ENCODE measurements at regions not wholly inside any gene's neighbourhood (a gene's known extent, or its start where the extent isn't known, plus 50 kb on each side); places are given as distances from the start of the nearest gene placed in this dataset.
"Not testable (repeated sequence)": the region's sequence is repeated elsewhere in the genome, so short reads cannot be mapped to it uniquely, and the experiment has no call there.

DNA sequence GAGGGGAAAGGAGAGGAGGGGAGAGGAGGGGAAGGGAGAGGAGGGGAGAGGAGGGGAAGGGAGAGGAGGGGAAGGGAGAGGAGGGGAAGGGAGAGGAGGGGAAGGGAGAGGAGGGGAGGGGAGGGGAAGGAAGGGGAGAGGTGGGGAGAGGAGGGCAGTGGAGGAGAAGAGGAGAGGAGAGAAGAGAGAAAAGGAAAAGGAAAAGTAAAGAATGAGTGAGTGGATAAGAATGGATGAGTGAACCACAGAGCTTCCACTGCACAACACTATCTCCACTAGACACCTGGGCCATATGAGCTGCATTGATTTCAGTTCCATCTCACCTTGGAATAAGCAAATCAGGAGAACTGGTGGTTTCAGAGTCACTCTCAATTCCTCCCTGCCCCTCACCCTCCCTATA lies 204.1 kb upstream of the TOX3 start:
- no peaks in the 10 kb centered on the region for H3K4me1 ChIP-seq (replicated peaks)
- H3K36me3 ChIP-seq, result no peaks in the 10 kb centered on the region
- no peaks in the 10 kb centered on the region for H3K9me3 ChIP-seq (replicated peaks)
- H3K27me3 ChIP-seq (replicated peaks), result no peaks in the 10 kb centered on the region
- no peak for DNase-seq (ENCODE audit: low read depth in 1 of 2, low spot score in 2 of 2)
- H3K27ac ChIP-seq, result no peak overlapping the region
- no peak overlapping the region for H3K4me3 ChIP-seq

GRCh38 chr16:52748741-52749140 lies 201.8 kb upstream of the TOX3 start:
- no peak for DNase-seq (ENCODE audit: low read depth in 1 of 2, low spot score in 2 of 2)
- no peak overlapping the region for H3K27ac ChIP-seq
- H3K4me3 ChIP-seq, result no peak overlapping the region
- no peaks in the 10 kb centered on the region for H3K27me3 ChIP-seq (replicated peaks)
- H3K9me3 ChIP-seq (replicated peaks), result no peaks in the 10 kb centered on the region
- H3K36me3 ChIP-seq, result no peaks in the 10 kb centered on the region
- no peaks in the 10 kb centered on the region for H3K4me1 ChIP-seq (replicated peaks)

DNA sequence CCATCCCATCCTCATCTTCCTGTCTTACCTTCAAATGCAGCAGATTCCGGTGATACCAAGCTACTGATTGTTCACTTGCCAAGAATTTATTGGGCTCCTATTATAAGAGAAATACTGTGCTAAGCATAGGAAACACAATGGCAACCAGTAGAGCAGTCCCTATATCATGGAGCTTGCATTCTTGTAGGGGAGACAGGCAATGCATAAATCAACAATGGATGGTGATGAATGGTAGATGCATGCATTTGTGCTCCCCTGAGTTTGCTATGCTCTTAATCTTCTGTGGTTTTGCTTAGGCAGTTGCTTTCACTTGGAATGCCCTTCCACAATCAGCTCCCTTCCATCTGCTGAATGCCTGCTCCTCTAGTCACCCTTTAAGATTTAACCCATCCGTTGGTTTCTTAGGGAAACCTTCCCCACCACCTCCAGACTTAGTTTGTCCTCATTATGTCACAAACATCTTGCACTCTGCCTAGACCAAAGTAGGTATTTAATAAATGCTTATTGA lies 200.2 kb upstream of the TOX3 start:
- H3K4me1 ChIP-seq (replicated peaks), result no peaks in the 10 kb centered on the region
- no peaks in the 10 kb centered on the region for H3K36me3 ChIP-seq
- no peaks in the 10 kb centered on the region for H3K27me3 ChIP-seq (replicated peaks)
- H3K27ac ChIP-seq, result no peak overlapping the region
- no peaks in the 10 kb centered on the region for H3K9me3 ChIP-seq (replicated peaks)
- no peak for DNase-seq (ENCODE audit: low read depth in 1 of 2, low spot score in 2 of 2)
- H3K4me3 ChIP-seq, result no peak overlapping the region

DNA sequence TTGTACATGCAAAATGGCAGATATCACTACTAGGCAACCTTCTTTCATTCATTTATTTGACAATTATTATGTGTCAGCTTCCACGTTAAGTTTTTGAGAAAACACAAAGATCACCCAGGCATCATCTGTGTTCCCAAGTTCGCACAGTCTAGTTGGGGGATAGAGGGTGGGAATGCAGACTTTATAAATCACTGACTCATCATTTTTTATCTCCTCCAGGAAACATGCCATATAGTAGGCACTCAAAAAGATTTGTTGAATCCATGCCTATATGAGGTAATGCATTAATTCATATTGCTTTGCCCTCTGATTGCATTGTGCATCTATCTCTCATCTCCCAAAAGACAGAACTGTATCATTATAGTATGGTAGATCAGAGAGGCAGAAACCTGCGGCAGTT lies 196.8 kb upstream of the TOX3 start:
- H3K4me1 ChIP-seq (replicated peaks), result no peaks in the 10 kb centered on the region
- no peak overlapping the region for H3K4me3 ChIP-seq
- no peaks in the 10 kb centered on the region for H3K9me3 ChIP-seq (replicated peaks)
- no peaks in the 10 kb centered on the region for H3K36me3 ChIP-seq
- no peaks in the 10 kb centered on the region for H3K27me3 ChIP-seq (replicated peaks)
- no peak overlapping the region for H3K27ac ChIP-seq
- no peak for DNase-seq (ENCODE audit: low read depth in 1 of 2, low spot score in 2 of 2)

GRCh38 chr16:52742608-52743170 lies 195.7 kb upstream of the TOX3 start:
- Histone ChIP-seq H3K27ac (no peak overlapping the region), H3K9me3 (replicated peaks) (no peaks in the 10 kb centered on the region), H3K27me3 (replicated peaks) (no peaks in the 10 kb centered on the region), H3K4me3 (no peak overlapping the region), H3K4me1 (replicated peaks) (no peaks in the 10 kb centered on the region), H3K36me3 (no peaks in the 10 kb centered on the region)
- no peak for DNase-seq (ENCODE audit: low read depth in 1 of 2, low spot score in 2 of 2)

GRCh38 chr16:52742052-52742451 lies 195.1 kb upstream of the TOX3 start:
- Histone ChIP-seq H3K27me3 (replicated peaks) (no peaks in the 10 kb centered on the region), H3K4me3 (no peak overlapping the region), H3K27ac (no peak overlapping the region), H3K9me3 (replicated peaks) (no peaks in the 10 kb centered on the region; the same call in 1 of the 2 replicates), H3K36me3 (no peaks in the 10 kb centered on the region), H3K4me1 (replicated peaks) (no peaks in the 10 kb centered on the region)
- DNase-seq (ENCODE audit: low read depth in 1 of 2, low spot score in 2 of 2), result no peak

GRCh38 chr16:52741351-52741750 lies 194.4 kb upstream of the TOX3 start:
- Histone ChIP-seq H3K36me3 (no peaks in the 10 kb centered on the region), H3K9me3 (replicated peaks) (no peaks in the 10 kb centered on the region; the same call in 1 of the 2 replicates), H3K4me3 (no peak overlapping the region), H3K27ac (no peak overlapping the region), H3K4me1 (replicated peaks) (no peaks in the 10 kb centered on the region), H3K27me3 (replicated peaks) (no peaks in the 10 kb centered on the region)
- DNase-seq (ENCODE audit: low read depth in 1 of 2, low spot score in 2 of 2), result no peak

GRCh38 chr16:52740766-52741165 lies 193.8 kb upstream of the TOX3 start:
- no peaks in the 10 kb centered on the region for H3K36me3 ChIP-seq
- H3K4me3 ChIP-seq, result no peak overlapping the region

GRCh38 chr16:52740333-52740732 lies 193.4 kb upstream of the TOX3 start:
- DNase-seq (ENCODE audit: low read depth in 1 of 2, low spot score in 2 of 2), result no peak
- no peaks in the 10 kb centered on the region for H3K4me1 ChIP-seq (replicated peaks)
- H3K36me3 ChIP-seq, result no peaks in the 10 kb centered on the region
- H3K27me3 ChIP-seq (replicated peaks), result no peaks in the 10 kb centered on the region
- no peak overlapping the region for H3K4me3 ChIP-seq
- H3K27ac ChIP-seq, result no peak overlapping the region
- no peaks in the 10 kb centered on the region; the same call in 1 of the 2 replicates for H3K9me3 ChIP-seq (replicated peaks)

More at GRCh38 chr16:52740766-52741165, 193.8 kb upstream of the TOX3 start:
- no peak for DNase-seq (ENCODE audit: low read depth in 1 of 2, low spot score in 2 of 2)
- no peaks in the 10 kb centered on the region for H3K27me3 ChIP-seq (replicated peaks)
- H3K9me3 ChIP-seq (replicated peaks), result no peaks in the 10 kb centered on the region; the same call in 1 of the 2 replicates
- H3K4me1 ChIP-seq (replicated peaks), result no peaks in the 10 kb centered on the region
- H3K27ac ChIP-seq, result no peak overlapping the region

- not testable (repeated sequence) for H3K9me3 ChIP-seq (replicated peaks); H3K36me3 ChIP-seq; H3K4me1 ChIP-seq (replicated peaks); H3K27ac ChIP-seq; H3K27me3 ChIP-seq (replicated peaks); DNase-seq (ENCODE audit: low read depth in 1 of 2, low spot score in 2 of 2); H3K4me3 ChIP-seq
These were observed 192.0 kb upstream of the TOX3 start for GRCh38 chr16:52738992-52739391.

- Histone ChIP-seq H3K27ac (no peak overlapping the region), H3K9me3 (replicated peaks) (no peaks in the 10 kb centered on the region)
These were observed 184.4 kb upstream of the TOX3 start for GRCh38 chr16:52731219-52731875.

GRCh38 chr16:52729731-52730130 lies 182.8 kb upstream of the TOX3 start:
- Histone ChIP-seq H3K27me3 (replicated peaks) (no peaks in the 10 kb centered on the region), H3K36me3 (no peaks in the 10 kb centered on the region), H3K9me3 (replicated peaks) (no peaks in the 10 kb centered on the region), H3K27ac (no peak overlapping the region), H3K4me1 (replicated peaks) (no peaks in the 10 kb centered on the region), H3K4me3 (no peak overlapping the region)
- DNase-seq (ENCODE audit: low read depth in 1 of 2, low spot score in 2 of 2), result no peak

More at GRCh38 chr16:52731219-52731875, 184.4 kb upstream of the TOX3 start:
- H3K36me3 ChIP-seq, result no peaks in the 10 kb centered on the region
- H3K4me3 ChIP-seq, result no peak overlapping the region
- H3K27me3 ChIP-seq (replicated peaks), result no peaks in the 10 kb centered on the region
- H3K4me1 ChIP-seq (replicated peaks), result no peaks in the 10 kb centered on the region
- DNase-seq (ENCODE audit: low read depth in 1 of 2, low spot score in 2 of 2), result no peak

DNA sequence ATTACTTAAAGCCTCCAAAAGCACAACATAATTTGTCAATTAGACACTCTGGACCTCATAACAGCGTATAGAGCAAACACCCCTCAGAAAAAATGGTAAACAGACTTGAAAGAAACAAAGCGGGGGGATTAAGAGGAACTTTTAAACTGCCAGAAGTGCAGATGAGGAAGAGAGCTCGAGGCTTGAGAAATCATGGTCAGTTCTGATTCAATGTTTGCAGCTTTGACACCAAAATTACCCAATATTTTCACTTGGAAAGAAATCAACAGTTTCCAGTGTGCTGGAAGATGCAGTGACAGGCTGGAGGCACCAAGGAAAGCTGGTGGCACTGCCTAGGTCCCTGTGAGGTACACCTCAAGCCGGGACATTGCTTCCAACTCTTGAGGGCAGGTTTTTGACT lies 180.9 kb upstream of the TOX3 start:
- no peaks in the 10 kb centered on the region for H3K27me3 ChIP-seq (replicated peaks)
- DNase-seq (ENCODE audit: low read depth in 1 of 2, low spot score in 2 of 2), result no peak
- H3K36me3 ChIP-seq, result no peaks in the 10 kb centered on the region
- H3K27ac ChIP-seq, result no peak overlapping the region
- H3K4me3 ChIP-seq, result no peak overlapping the region
- H3K9me3 ChIP-seq (replicated peaks), result no peaks in the 10 kb centered on the region
- H3K4me1 ChIP-seq (replicated peaks), result no peaks in the 10 kb centered on the region

- Histone ChIP-seq H3K9me3 (replicated peaks) (no peaks in the 10 kb centered on the region), H3K4me1 (replicated peaks) (no peaks in the 10 kb centered on the region), H3K27me3 (replicated peaks) (no peaks in the 10 kb centered on the region), H3K4me3 (no peak overlapping the region), H3K27ac (no peak overlapping the region), H3K36me3 (no peaks in the 10 kb centered on the region)
- no peak for DNase-seq (ENCODE audit: low read depth in 1 of 2, low spot score in 2 of 2)
These were observed 180.5 kb upstream of the TOX3 start for GRCh38 chr16:52727441-52727840.

Measured in SJSA1 (cell line).